SK-MEL-5 (cell line): ENCODE measurements at regions not wholly inside any gene's neighbourhood (a gene's known extent, or its start where the extent isn't known, plus 50 kb on each side); places are given as distances from the start of the nearest gene placed in this dataset.
"Not testable (repeated sequence)": the region's sequence is repeated elsewhere in the genome, so short reads cannot be mapped to it uniquely, and the experiment has no call there.

Source experiments
- DNase-seq: peaks from one replicate; pipeline ENCODE4 v3.0.0-alpha.2; 2016; ENCODE audit warnings: low read depth, low spot score
- in situ Hi-C: cut with HindIII; loops from 2 replicates; pipeline ENCODE4 v1.10.0; 2016; ENCODE audit warnings: low sequenced_read_pairs, high pct_unique_total_duplicates, low pct_unique_long_range_greater_than_20kb

- DNase-seq, result no peak
- in situ Hi-C loops, result no loop called here
Observed at GRCh38 chr3:152771120-152771519, 63.8 kb upstream of the P2RY1 start.

DNA sequence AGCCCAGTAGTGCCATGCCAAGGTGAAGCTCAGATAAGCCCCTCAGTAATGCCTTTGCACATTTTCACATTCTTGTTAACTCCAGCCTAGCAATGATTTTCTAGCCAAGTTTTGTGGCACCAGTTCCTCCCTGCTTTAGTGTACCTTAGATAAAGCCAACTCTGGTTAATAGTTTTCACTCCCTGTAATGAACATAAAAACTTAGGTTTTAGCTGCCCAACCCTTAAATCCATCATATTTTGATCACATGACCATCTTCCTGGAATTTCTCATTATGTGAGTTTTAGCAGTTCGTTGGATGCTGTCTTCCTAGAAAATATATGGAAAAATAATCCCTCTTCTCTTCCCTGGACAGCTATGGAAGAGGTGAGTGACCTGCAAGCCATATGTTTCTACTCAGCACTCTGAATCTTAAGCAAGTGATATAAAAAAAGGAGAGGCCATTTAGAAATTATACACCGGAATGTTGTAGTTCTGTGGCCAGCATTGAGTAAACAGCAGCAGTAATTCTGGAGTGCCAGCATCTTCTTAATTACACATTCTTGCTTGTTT, 62.2 kb upstream of the P2RY1 start:
- no peak for DNase-seq
- in situ Hi-C loops, result no loop called here

DNA sequence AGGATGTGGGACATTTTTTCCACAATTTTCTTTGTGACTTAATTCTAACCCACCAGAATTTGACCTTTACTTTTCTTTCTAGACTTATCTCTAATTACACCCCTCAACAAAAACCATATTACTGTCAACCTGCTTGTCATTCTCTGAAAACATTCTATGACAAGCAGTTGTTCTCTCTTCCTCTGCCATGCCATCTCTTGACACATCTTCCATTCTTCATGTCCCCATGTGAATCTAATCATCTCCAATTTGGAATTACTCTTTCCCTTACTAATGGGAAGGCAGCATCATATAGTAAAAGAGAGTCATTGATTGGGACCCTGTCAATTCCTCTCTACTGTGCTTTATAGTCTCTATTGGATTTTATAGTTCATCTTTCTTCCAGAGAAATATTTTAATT, 61.3 kb upstream of the P2RY1 start:
- in situ Hi-C loops, result no loop called here
- no peak for DNase-seq

DNA sequence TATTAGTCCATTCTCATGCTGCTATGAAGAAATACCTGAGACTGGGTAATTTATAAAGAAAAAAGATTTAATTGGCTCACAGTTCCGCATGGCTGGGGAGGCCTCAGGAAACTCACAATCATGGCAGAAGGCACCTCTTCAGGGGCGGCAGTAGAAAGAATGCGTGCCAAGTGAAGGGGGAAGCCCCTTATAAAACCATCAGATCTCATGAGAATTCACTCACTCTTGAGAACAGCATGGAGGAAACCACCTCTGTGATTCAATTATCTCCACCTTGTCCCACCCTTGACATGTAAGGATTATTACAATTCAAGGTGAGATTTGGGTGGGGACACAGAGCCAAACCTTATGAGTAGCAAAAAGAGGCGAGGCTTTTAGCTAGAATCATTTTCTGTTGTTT, 60.7 kb upstream of the P2RY1 start:
- in situ Hi-C loops, DNase-seq: not testable (repeated sequence)

DNA sequence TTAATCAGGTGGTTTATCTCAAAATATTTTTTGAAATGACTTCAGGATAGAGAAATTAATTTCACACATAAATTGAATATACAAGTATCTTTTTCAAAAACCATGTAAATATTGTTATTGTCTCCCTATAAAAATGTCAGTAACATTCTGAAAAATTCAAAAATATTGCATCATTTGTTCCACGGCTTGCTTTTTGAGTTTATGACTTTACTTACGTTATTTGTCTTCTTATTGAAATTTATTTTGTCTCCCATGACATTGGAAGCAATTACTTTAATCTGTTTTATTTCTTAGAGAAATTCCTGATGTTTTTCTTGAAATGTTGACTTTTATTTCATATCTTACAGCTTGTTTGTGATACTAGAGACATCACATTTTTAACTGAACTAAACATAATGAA, 56.9 kb upstream of the P2RY1 start:
- in situ Hi-C loops, result no loop called here
- DNase-seq, result no peak

DNA sequence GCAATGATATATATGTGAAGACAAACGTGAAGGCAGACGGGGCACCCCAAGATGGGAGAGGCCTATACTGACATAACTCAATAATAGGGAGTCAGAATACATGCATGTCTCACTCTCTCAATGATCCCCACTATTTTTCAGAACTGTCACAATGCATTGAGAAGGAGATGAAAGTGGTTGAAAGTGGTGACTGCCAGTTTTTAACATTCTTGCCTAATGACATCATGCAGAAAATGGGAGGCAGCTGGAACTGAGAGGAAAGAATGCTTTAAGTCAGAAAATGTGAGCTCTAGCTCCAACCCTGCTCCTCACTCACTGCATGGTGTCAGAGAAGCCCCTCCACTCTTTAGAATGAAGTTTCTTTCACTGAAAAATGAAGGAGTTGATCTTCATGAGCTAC, 55.3 kb upstream of the P2RY1 start:
- no peak for DNase-seq
- in situ Hi-C loops, result no loop called here

DNA sequence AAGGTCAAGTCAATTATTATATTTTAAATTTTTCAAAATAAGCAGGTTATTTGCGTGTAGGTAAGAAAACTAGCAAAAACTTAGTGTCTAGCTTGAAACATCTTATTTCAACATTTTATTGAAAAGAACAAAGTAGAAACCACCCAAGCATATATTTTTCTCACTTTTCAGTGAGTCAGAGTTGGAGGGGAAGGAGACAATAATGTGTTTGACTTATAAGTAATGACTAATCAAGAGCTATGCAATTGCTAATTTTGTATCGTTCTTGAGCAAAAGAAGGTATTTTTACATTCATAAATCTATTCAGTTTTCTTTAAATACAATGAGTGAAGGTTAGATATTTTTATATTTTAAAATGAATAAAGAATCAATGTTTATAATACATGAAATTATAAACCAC, 54.4 kb upstream of the P2RY1 start:
- in situ Hi-C loops, result no loop called here
- DNase-seq, result no peak

DNA sequence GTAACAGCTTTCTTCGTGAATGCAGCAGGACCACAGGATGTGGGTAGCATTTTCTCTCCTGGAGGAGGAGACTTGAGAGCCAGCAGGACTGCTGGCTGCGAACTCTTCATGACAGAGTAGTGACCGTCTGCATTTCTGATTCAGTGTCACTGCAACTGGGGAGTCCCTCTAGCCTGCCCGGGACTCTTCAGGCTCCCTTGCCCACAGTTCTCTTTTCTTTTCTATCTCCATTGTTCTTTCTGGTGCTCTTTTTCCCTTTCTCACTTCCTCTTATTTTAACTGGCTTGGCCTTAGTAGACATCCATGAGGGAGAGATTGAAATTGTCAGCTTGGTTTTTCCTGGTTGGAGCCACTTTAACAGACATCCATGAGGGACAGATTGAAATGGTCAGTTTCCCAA, 49.9 kb upstream of the P2RY1 start:
- in situ Hi-C loops, result no loop called here
- DNase-seq, result no peak
